ENCODE measurements at regions not wholly inside any gene's neighbourhood (a gene's known extent, or its start where the extent isn't known, plus 50 kb on each side); places are given as distances from the start of the nearest gene placed in this dataset.

DNA sequence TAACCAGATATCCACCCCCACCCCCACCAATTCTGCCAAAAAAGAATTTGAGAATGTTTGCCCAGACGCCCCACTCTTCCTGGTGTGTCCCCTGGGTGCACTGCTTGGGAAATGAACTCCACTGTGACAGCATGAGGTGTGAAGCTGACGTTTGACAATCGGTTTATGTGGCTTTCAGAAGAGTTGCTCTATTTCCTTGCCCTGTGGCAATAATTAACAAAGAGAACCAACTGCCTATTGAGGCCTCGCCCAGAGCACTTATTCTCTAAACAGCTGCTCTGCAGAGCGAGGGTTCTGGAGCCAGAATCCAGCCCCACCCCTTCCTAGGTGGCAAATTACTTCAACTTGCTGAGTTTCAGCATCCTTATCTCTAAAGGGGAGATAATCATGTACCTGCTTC, 115.8 kb upstream of the SIX3 start:
- DNase-seq (ENCODE audit: low read depth in 2 of 2): no peak

DNA sequence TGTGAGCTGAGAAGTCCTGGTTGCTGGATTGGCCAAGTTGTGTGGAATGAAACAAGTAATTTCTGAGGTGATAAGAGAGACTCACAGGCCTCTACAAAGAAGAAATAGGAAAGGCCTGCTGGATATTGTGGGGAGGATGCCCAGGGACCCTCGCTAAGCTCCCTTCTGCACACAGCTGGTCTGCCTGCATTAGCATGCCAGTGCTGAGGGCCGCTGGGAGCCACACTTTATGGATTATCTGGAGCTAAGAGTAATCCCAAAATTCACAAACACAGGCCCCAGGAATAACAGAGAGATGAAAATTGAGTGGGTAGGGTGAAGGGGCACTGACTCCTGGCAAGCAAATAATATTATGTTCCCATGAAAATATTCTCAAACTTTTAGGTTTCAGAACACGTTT, 114.9 kb upstream of the SIX3 start:
- DNase-seq (ENCODE audit: low read depth in 2 of 2): no peak

DNA sequence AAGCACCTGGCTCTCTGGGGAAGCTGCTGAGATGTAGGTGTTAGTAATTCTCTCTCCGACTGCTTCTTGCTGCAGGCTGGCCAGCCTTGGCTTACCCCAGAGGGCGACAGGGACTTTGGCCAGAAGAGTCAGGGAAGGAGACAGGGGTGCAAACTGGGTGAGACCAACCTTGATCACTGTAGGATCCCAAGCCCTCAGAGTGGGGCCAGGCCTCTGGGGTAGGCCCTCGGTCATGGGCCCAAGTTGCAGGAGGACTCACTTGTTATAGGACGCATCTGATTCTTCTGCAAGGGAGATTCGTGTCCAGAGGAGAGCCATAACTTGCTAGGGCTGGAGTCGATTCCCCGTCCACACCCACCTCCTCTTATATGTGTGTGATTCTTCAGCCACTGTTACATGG, 111.7 kb upstream of the SIX3 start:
- no peak for DNase-seq (ENCODE audit: low read depth in 2 of 2)

DNA sequence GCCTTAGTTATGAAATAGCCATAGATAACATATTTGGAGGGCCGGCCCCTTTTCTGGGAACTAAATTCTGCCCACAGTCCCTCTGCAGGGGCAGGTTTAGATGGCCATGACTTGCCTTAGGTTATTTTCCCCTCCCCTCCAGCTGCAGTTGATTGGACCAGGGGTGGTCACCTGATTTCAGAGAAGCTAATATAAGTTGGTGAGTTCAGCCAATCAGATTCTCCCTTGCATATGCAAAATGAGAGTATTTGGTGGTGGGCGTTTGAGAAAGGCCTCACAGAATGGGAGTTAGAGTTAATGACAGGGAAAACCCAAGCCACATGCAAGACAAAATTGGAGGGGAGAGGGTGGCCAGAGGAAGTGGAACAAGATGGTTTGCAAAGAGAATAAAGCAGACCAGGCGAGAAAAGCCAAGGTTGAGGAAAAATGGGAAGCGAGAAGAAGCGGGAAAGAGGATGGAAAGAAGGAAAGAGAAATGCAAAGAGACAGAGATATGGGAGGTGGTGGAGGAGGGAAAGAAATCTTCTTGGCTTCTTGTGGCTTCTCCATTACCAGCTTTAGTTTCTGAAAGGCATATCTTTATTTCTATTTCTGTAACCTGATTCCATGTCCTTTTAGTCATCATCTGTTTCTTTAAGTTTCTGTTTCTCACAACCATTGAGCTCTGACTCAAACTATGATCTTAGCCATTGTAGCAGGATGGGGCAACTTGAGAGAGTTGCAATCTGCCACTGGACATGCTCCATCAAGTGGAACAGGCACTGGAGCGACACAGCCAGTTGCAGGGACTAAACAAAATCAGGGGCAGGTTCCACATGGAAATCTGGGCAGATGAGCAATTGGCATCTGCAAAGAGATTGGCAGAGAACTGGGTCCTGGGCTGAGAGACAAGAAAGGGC, 108.1 kb upstream of the SIX3 start:
- no peak for DNase-seq (ENCODE audit: low read depth in 2 of 2)

DNA sequence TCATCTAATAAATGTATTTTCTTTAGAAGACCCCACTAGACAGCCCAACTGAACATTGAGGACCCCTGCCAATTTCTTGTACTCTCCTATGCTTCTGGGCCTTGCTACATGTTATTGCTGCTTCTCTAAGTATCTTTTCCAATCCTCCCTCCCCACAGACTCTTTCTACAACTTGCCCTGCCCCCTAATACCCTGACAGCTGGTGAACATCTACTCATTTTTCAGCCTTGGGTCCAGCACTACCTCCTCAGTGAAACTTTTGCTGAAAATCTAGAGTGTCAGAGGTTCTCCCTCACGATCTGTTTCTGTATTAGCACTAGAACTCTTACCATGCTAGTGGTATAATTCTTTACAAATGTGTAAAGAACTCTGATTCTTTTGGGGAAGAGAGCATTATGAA, 106.8 kb upstream of the SIX3 start:
- DNase-seq (ENCODE audit: low read depth in 2 of 2): no peak

DNA sequence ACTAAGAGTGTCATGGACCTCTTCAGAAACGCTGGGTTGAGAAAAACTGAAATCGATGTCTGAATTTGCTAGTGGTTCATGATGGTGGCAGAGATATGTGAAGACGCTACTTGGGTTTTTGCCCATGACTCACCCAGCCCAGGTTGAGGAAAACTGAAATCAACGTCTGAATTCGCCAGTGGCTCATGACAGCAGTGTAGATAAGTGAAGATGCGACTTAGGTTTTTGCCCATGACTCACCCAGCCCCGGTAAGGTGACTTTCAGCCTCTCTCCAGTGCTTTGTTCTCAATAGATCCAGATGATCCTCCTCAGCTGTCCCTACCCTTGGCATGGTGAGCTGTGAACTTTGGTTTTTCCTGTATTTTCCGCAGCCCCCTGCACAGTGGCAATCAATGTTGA, 105.3 kb upstream of the SIX3 start:
- peak; percentile 38 to 70 for DNase-seq (ENCODE audit: low read depth in 2 of 2)

DNA sequence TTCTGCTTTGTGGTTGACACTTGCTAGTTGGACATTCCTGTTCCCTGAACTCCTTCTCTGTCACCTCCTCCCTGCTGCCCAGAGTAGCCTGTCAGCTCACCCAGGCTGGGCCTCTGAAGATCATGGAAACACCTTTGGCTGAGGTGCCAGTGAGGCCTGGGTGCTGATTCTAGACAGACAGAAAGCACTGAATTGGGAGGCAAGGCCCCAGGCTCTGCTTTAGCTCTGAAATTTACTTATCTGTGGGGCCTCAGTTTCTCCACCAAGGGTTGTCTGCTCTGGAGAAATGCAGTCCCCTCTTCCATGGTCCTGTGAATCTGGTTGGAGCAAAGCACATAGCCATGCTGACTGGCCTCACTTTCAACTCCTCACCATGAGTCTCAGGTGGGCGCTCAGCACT, 104.6 kb upstream of the SIX3 start:
- DNase-seq (ENCODE audit: low read depth in 2 of 2): no peak

DNA sequence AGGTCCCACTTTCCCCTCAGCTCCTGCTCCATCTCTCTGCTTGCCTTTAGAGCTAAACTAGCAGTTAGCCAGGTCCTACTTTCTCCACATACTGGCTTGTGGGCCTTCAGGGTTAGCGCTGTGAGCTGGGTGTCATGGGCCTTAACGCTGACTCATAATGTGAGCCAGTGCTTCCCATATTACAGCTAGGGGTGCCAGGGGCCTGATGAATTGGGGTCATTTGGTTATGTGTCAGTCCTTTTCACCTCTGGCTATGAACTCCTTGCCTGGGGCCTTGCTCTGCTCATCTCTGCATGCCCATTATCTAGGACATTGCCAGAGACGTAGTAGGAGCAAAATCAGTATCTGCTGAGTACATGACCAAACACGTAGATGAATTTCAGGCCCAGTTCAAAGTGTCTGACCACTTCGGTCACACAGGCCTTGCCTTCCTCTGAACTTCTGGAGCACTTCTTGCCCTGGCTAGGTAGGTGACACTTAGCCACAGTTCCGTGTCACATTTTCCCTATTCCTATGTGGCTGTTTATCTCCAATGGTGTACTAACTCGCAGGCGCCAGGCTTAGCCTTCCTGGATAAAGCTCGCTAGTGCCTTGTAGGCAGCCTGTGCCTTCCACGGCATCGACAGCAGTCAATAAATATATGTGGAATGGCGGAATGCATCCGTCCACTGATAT, 103.2 kb upstream of the SIX3 start:
- no peak for DNase-seq (ENCODE audit: low read depth in 2 of 2)

DNA sequence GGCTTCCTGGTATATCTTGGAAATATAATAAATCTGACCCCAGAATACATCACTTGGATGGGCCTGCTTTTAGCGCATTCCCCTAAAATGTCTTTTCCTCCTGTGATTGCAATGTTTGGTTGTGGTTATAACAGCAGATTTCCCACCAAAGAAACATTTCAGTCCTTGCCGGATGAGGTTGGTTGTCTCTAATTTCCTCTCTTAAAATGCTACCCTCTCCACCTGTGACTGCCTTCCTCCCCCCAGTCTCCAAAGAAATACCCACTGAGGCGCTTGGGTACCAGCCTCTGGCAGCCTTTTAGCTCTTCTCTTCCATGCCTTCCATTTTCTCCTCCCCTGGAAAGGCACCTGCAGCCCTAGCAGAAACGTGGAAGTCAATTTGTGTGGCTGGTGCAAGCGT, 102.1 kb upstream of the SIX3 start:
- DNase-seq (ENCODE audit: low read depth in 2 of 2): no peak

DNA sequence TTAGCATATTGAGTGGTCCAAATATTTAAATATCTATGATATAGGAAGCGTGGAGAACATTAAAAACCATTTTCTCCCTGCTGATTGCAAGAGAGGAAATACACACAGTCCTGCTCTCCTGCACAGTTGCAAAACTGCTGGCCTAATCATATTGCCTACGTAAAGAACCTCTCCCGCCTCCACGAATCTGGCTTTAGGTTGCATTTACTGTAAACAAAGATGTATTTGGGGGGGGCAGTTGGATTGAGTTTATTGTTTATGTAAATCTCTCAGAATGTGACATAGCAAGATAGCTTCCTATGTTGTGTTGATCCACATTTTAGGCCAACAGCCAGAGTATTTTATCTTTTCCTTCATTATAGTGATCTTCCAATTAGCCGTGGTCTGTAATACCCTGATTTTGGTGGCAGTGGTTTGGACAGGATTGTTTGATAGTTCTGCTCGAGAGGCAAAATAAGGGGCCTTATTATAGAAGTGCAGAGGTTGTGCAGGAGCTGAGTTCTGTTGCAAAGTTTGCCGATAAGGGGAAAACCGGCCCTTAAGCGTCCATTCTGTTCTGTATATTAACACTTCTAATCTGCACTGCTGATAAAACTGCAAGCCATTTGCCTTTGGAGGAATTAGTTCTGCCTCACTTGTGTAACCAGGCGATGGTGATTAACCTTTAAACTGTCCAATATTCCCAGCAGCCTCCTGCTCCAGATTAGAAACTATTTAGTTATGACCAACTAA, 101.6 kb upstream of the SIX3 start:
- DNase-seq (ENCODE audit: low read depth in 2 of 2): no peak

DNA sequence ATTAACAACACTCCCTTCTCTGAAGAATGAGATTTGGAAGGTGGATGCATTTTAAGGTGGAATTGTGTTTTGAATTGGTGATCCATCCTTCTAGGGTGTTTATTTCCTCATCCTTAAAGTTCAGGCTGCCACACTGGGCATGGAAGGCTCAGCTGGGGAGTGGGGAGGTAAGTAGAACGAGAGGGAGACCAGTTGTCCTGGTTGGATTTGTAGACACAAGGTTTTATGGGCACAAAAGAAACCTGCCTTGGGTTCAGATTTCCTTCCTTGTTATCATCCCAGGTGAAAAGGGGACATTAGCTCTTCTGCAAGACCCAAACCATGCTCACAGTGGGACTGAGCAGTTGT, 101.0 kb upstream of the SIX3 start:
- DNase-seq (ENCODE audit: low read depth in 2 of 2): no peak

DNA sequence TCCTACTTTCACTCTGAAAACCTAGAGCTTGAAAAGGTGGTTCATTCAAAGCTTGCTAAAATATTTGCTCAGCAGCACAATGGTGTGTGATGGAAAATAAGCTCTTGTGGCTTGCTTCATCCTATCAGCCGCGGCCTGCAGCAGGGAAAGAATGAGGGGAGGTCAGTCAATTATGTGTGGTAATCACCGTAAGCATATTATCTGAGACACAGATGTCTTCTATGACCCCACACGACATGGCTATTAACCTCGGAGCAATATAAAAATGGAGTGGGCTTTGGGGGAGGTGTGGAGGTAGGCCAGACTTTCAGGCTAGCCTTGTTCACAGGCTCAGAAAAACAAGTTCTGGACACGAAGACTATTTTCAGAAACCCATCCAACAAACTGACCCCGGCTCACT, 98.4 kb upstream of the SIX3 start:
- no peak for DNase-seq (ENCODE audit: low read depth in 2 of 2)

DNA sequence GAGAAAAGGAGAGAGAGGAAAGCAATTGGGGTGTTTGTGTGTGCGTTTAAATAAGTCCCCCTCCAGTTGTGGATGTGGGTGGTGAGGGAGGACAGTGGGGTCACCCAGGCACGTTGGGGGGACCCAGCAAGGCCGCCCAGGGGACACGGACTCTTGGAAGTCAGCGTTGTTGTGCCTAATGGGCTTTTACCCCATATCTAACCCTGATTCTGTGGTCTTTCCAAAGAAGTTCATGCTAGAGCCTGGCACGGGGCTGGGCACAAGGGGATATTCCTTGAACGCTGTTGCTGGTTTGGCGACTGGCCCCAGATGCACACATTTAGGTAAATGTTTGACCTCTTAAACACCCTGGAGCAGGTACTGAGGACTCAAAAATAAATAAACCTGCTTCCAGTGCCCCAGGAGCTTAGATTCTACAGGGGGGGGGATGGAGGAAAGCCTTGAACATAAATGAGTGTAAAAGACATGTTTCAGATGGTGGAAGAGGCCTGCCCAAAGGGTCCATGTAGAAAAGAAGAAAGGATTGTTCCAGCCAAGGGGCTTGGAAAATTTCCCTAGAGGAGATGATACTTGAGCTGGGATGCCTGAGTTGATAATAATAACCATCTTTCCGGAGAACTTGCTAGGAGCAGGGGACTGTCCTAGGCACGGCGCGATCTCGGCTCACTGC, 97.7 kb upstream of the SIX3 start:
- DNase-seq (ENCODE audit: low read depth in 2 of 2): no peak

DNA sequence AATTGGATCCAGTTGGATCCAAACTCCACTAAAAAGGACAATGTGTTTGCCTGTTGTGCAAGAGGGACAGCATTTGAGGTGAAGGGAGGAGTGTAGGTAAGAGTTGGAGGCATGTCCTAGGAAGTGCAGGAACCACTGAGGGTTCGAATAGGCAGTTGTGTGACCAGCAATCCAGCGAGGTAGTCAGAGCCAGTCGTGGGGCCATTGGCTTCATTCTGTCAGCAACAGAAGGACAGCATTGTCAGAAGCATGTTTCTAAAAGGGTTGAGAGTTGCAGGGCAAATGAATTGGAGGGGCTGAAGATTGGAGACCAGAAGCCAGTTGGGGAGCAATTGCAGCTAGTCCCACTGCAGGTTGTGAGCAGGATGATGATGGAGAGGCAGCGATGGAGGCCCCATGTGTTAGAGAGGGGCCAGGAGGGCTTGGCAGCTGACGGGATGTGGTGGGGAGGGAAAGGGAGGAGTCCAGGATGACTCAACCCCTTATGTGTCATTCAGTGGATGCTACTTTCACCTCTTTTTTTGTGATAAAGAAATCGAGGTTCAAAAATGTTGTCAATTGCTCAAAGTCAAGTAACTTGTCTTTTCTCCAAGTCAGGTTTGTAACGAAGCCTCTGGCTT, 96.7 kb upstream of the SIX3 start:
- no peak for DNase-seq (ENCODE audit: low read depth in 2 of 2)

DNA sequence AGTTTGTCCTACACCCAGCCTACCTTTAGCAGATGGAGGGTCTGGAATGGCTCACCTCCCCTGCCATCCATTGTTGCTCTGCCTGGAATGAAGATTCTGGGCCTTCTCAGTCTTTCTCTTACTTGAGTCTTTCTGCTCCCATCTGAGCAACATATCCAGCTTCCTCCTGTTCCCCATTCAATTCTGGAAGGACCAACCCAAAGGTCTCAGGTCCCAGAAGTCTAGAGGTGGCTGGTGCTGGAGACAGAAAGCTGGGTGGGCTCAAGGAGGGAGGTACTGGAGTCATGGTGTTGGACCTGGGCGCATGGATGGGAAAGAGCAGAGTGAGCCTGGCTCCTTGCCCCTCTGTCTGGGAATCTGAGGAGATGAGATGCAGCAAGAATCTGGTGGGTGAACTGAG, 93.5 kb upstream of the SIX3 start:
- DNase-seq (ENCODE audit: low read depth in 2 of 2): no peak

DNA sequence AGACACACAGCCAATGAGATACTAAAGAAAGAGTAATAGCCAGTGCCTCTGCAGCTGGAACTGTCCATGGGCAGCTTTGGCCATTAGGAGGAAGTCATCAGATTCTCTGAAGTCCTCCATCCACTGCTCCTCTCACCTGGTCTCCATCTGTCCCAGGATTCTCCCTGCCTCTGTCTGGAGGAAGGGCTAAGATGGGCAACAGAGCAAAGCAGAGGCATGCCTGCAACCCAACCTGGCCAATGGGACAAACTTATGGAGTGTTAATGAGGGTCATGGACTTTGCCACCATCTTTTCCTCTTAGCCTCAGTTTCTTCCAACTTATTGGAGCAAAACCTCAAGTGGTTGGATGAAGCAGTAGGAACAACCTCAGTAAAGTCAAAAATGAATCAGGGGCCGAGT, 91.5 kb upstream of the SIX3 start:
- no peak for DNase-seq (ENCODE audit: low read depth in 2 of 2)

DNA sequence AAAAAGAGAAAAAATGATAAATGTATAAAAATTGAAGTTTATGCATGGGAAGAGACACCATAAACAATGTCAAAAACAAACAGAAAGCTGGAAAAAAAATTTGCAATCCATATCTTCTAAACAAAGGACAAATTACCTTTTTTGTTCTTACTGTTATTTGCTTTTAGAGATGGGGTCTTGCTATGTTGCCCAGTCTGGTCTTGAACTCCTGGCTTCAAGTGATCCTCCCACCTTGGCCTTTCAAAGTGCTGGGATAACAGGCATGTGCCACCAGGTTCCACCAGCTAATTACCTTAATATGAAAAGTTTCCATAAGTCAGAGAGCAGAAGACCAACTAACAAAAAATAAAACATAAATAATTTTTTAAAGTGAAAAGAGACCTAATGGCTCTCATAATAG, 90.0 kb upstream of the SIX3 start:
- DNase-seq (ENCODE audit: low read depth in 2 of 2): no peak

DNA sequence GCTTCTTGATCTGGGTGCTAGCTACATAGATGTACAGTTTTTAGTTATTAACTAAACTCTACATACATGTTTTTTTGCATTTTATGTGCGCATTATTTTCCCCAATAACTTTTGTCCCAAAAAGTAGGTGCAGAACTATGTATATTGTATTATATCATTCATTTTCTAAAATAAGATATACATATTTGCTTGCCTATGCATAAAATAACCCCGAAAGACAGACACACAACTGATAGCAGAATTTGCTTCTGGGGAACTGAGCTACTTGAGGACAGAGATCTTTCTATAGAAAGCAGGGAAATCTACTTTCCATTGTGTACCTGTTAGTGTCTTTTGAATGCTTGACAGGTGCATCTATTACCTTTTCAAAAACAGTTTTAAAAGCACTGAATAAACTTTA, 88.9 kb upstream of the SIX3 start:
- DNase-seq (ENCODE audit: low read depth in 2 of 2): no peak

DNA sequence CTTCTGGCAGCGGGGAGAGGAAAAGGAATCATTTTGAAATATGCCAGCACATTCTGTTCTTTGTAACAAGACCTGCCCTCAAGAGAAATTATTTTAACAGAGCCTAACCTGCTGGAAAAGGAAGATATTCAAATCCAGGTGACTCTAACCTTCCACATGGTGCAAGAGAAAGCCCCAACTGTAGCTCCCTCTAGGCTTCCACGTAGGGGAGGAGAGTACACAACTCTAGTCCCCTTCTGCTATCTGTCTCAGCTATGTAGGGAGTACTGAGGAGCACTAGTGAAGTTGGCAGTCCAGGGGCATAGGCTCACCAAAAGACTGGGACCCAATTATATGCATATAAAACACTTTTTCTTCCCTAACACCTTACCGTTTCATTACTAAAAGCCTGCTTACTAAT, 82.2 kb upstream of the SIX3 start:
- DNase-seq (ENCODE audit: low read depth in 2 of 2): no peak

DNA sequence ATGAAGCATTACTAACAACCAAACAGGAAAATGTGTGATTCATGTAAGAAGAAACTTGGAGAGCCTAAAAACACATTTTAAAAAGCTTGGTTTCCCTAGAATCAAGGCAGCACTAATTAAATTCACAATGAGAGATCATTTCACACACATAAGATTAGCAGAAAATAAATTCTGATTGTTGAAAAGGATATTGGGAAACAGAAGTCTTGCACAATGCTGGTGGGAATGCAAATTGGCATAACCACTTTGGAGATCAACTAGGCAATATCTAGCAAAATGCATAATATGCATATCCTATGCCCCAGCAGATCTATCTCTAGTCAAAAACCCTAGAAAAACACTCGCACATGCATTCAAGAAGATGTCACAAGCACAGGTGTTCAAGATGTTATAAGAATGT, 75.3 kb upstream of the SIX3 start:
- no peak for DNase-seq (ENCODE audit: low read depth in 2 of 2)

DNA sequence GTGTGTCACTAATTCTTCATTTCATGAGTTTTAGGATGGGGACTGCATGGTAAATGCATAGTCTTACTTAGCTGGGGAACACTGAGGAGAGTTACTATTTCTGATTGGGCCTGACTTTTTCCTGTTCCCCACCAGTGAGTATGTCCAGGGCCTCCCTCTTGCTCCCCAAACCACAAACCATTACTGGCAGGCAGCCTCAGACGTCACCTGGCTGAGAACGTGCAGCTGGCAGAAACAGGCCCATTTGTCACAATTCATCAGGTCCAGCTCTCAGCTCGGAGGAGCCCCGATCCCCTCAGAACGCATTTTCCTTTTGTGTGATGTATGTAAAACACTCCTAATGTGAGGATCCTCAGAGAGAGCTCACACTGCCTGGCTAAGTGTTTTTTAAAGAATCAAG, 71.7 kb upstream of the SIX3 start:
- no peak for DNase-seq (ENCODE audit: low read depth in 2 of 2)

DNA sequence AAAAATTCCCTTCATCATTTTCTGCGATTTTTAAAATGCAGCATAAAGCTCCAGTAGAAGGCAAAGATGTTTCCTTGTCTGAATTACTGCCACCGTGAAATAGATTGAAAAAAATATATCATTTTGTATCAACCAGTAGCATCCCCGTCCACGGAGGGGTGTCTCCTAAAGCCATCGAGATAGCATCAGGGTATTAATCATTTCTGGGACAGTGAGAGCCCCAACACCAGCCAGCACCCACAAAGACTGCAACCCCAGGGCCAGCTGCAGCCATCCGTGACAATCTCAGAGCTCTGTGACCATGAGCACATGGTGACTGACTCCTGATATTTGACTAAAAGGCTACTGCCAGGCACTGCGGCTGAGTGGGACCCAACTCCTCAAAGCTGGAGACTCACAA, 64.1 kb upstream of the SIX3 start:
- no peak for DNase-seq (ENCODE audit: low read depth in 2 of 2)

Data from stimulated activated CD8-positive, alpha-beta memory T cell treated with anti-CD3 and anti-CD28 coated beads, Interleukin-15, amount 100 ng/mL, for 48 hours (primary cell).